ENCODE measurements at regions not wholly inside any gene's neighbourhood (a gene's known extent, or its start where the extent isn't known, plus 50 kb on each side); places are given as distances from the start of the nearest gene placed in this dataset.
"Not testable (repeated sequence)": the region's sequence is repeated elsewhere in the genome, so short reads cannot be mapped to it uniquely, and the experiment has no call there.

DNA sequence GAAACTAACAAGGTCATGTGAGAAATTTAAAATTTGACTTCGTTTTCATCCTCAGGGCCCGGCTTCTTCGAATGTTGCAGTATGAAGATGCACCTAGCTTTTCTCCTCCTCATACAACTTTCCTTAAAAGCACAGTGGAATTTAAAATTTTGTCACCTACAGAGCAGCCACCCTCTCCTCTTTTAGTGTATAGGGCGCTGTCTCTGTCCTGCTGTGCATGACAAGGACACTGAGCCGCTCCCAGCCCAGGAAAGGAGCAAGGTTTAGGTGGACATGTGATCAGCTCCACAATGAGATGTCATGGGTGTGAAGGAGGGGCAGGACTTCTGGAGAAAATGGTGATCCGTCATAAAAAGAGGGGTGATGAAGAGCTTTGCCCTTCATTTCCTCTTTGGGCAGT lies 1185.4 kb downstream of the RPIA start:
- TF ChIP-seq, protein P1, sequence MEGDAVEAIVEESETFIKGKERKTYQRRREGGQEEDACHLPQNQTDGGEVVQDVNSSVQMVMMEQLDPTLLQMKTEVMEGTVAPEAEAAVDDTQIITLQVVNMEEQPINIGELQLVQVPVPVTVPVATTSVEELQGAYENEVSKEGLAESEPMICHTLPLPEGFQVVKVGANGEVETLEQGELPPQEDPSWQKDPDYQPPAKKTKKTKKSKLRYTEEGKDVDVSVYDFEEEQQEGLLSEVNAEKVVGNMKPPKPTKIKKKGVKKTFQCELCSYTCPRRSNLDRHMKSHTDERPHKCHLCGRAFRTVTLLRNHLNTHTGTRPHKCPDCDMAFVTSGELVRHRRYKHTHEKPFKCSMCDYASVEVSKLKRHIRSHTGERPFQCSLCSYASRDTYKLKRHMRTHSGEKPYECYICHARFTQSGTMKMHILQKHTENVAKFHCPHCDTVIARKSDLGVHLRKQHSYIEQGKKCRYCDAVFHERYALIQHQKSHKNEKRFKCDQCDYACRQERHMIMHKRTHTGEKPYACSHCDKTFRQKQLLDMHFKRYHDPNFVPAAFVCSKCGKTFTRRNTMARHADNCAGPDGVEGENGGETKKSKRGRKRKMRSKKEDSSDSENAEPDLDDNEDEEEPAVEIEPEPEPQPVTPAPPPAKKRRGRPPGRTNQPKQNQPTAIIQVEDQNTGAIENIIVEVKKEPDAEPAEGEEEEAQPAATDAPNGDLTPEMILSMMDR (IDR thresholded peaks at IDR 0.05), result not testable (repeated sequence)
- not testable (repeated sequence) for TF ChIP-seq POLR2AphosphoS5 (IDR thresholded peaks at IDR 0.05)

All from suprapubic skin (tissue), 3 donors.